Astrocyte (in vitro differentiated cells and primary cell): ENCODE measurements at regions not wholly inside any gene's neighbourhood (a gene's known extent, or its start where the extent isn't known, plus 50 kb on each side); places are given as distances from the start of the nearest gene placed in this dataset.

ENCODE experiments used
- DNase-seq: peaks from one replicate; pipeline ENCODE4 v3.0.0-alpha.2; 2010; ENCODE audit warnings: low read depth
- FAIRE-seq: peaks from 2 replicates; lab custom pipeline; 2011; peaks lifted over from hg19 to GRCh38; lab: Jason Lieb, UNC
- H2AFZ ChIP-seq: 2 replicates; pipeline ENCODE4 v1.6.0; 2012; ENCODE audit warnings: low read depth, low read length, inconsistent platforms
- H3K27ac ChIP-seq: 2 replicates; pipeline ENCODE4 v1.5.1; 2011; ENCODE audit warnings: low read depth, low read length, inconsistent platforms
- H3K27me3 ChIP-seq: 2 replicates; pipeline ENCODE4 v1.6.0; 2011; ENCODE audit warnings: low read length, inconsistent platforms; ENCODE audit not compliant: insufficient read depth
- H3K36me3 ChIP-seq: 2 replicates; pipeline ENCODE4 v1.5.1; 2011; ENCODE audit warnings: low read length, inconsistent platforms; ENCODE audit not compliant: insufficient read depth
- H3K4me1 ChIP-seq: 2 replicates; pipeline ENCODE4 v1.5.1; 2011; ENCODE audit warnings: low read length, inconsistent platforms; ENCODE audit not compliant: insufficient read depth
- H3K4me2 ChIP-seq: 2 replicates; pipeline ENCODE4 v1.6.0; 2012; ENCODE audit warnings: low read length, inconsistent platforms
- H3K4me3 ChIP-seq: 2 replicates; pipeline ENCODE4 v1.5.1; 2011; ENCODE audit warnings: low read depth, mild to moderate bottlenecking, low read length, inconsistent platforms; ENCODE audit not compliant: insufficient read depth
- H3K79me2 ChIP-seq: 2 replicates; pipeline ENCODE4 v1.6.0; 2012; ENCODE audit warnings: mild to moderate bottlenecking, low read length, inconsistent platforms; ENCODE audit not compliant: insufficient read depth
- H3K9ac ChIP-seq: 2 replicates; pipeline ENCODE4 v1.6.0; 2012; ENCODE audit warnings: mild to moderate bottlenecking, low read length, inconsistent platforms
- H3K9me3 ChIP-seq: 2 replicates; pipeline ENCODE4 v1.5.1; 2012; ENCODE audit warnings: low read depth, mild to moderate bottlenecking, low read length, inconsistent platforms; ENCODE audit not compliant: insufficient read depth
- H4K20me1 ChIP-seq: 2 replicates; pipeline ENCODE4 v1.6.0; 2012; ENCODE audit warnings: low read length, inconsistent platforms; ENCODE audit not compliant: insufficient read depth
- H3K27ac Mint-ChIP-seq: one replicate; pipeline ENCODE4 v1.8.0; 2021; ENCODE audit warnings: mild to moderate bottlenecking, mixed read lengths; ENCODE audit not compliant: unreplicated experiment
- H3K27me3 Mint-ChIP-seq: one replicate; pipeline ENCODE4 v1.8.0; 2021; ENCODE audit warnings: low read depth, mixed read lengths; ENCODE audit not compliant: unreplicated experiment
- H3K36me3 Mint-ChIP-seq: one replicate; pipeline ENCODE4 v1.8.0; 2021; ENCODE audit warnings: low read depth, mixed read lengths; ENCODE audit not compliant: unreplicated experiment
- H3K4me1 Mint-ChIP-seq: one replicate; pipeline ENCODE4 v1.8.0; 2021; ENCODE audit warnings: low read depth, mixed read lengths; ENCODE audit not compliant: unreplicated experiment
- H3K4me3 Mint-ChIP-seq: one replicate; pipeline ENCODE4 v1.8.0; 2021; ENCODE audit warnings: mild to moderate bottlenecking, moderate library complexity, mixed read lengths; ENCODE audit not compliant: unreplicated experiment
- H3K9me3 Mint-ChIP-seq: one replicate; pipeline ENCODE4 v1.8.0; 2021; ENCODE audit warnings: mild to moderate bottlenecking, mixed read lengths; ENCODE audit not compliant: unreplicated experiment
- CTCF ChIP-seq: IDR thresholded peaks from 2 replicates; pipeline ENCODE4 v1.5.1; 2011; ENCODE audit warnings: low read depth, mild to moderate bottlenecking, inconsistent platforms, low read length, moderate library complexity; ENCODE audit not compliant: insufficient read depth
- EZH2 ChIP-seq: IDR thresholded peaks from 2 replicates; pipeline ENCODE4 v1.6.1; 2012; ENCODE audit warnings: mild to moderate bottlenecking, low read length, inconsistent platforms; ENCODE audit not compliant: insufficient read depth

GRCh38 chr13:26953291-26953690 is 192.7 kb upstream of the GPR12 start:
- Histone ChIP-seq H3K4me2 (no peak overlapping the region), H3K36me3 (no peaks in the 10 kb centered on the region), H3K4me3 (no peak overlapping the region), H2AFZ (no peak overlapping the region), H3K27ac (no peak overlapping the region), H3K4me1 (no peaks in the 10 kb centered on the region), H3K79me2 (no peaks in the 10 kb centered on the region), H3K9me3 (no peaks in the 10 kb centered on the region), H4K20me1 (no peaks in the 10 kb centered on the region), H3K9ac (no peak overlapping the region), H3K27me3 (peaks cover 7% of the 10 kb centered on the region)
- TF ChIP-seq CTCF (no peak), EZH2 (no peak)
- Mint-ChIP-seq H3K9me3 (no peaks in the 10 kb centered on the region), H3K27ac (no peak overlapping the region), H3K4me3 (no peak overlapping the region), H3K27me3 (peaks cover 40% of the 10 kb centered on the region), H3K36me3 (no peaks in the 10 kb centered on the region), H3K4me1 (no peaks in the 10 kb centered on the region)
- FAIRE-seq (no peak), DNase-seq (no peak)

- Histone ChIP-seq H3K4me2 (no peak overlapping the region), H3K9me3 (no peaks in the 10 kb centered on the region), H3K27ac (no peak overlapping the region), H2AFZ (no peak overlapping the region), H3K36me3 (no peaks in the 10 kb centered on the region), H3K27me3 (peaks cover 7% of the 10 kb centered on the region), H4K20me1 (no peaks in the 10 kb centered on the region), H3K9ac (no peak overlapping the region), H3K79me2 (no peaks in the 10 kb centered on the region), H3K4me1 (no peaks in the 10 kb centered on the region), H3K4me3 (no peak overlapping the region)
- H3K4me3 Mint-ChIP-seq, result no peak overlapping the region
- no peak overlapping the region for H3K27ac Mint-ChIP-seq
- no peaks in the 10 kb centered on the region for H3K4me1 Mint-ChIP-seq
- DNase-seq (no peak), FAIRE-seq (no peak)
- H3K36me3 Mint-ChIP-seq, result no peaks in the 10 kb centered on the region
- H3K27me3 Mint-ChIP-seq, result peaks cover 40% of the 10 kb centered on the region
- TF ChIP-seq CTCF, result no peak
- TF ChIP-seq EZH2, result no peak
- no peaks in the 10 kb centered on the region for H3K9me3 Mint-ChIP-seq
Measured at GRCh38 chr13:26952551-26953143, 192.1 kb upstream of the GPR12 start.

- Histone ChIP-seq H3K27ac (no peak overlapping the region), H3K36me3 (no peaks in the 10 kb centered on the region), H2AFZ (no peak overlapping the region), H3K4me3 (no peak overlapping the region), H3K79me2 (no peaks in the 10 kb centered on the region), H4K20me1 (no peaks in the 10 kb centered on the region), H3K27me3 (peaks cover 7% of the 10 kb centered on the region), H3K4me1 (no peaks in the 10 kb centered on the region), H3K9me3 (no peaks in the 10 kb centered on the region), H3K9ac (no peak overlapping the region), H3K4me2 (no peak overlapping the region)
- no peak for FAIRE-seq
- Mint-ChIP-seq H3K9me3 (no peaks in the 10 kb centered on the region), H3K4me1 (no peaks in the 10 kb centered on the region), H3K36me3 (no peaks in the 10 kb centered on the region), H3K27me3 (peaks cover 32% of the 10 kb centered on the region), H3K4me3 (no peak overlapping the region), H3K27ac (no peak overlapping the region)
- no peak for TF ChIP-seq CTCF
- no peak for TF ChIP-seq EZH2
- no peak for DNase-seq
Measured at GRCh38 chr13:26951581-26952177, 191.1 kb upstream of the GPR12 start.
